HG02759 (cell line): ENCODE measurements at regions not wholly inside any gene's neighbourhood (a gene's known extent, or its start where the extent isn't known, plus 50 kb on each side); places are given as distances from the start of the nearest gene placed in this dataset.
"Not testable (repeated sequence)": the region's sequence is repeated elsewhere in the genome, so short reads cannot be mapped to it uniquely, and the experiment has no call there.

Experiments
- ATAC-seq: cut with Tn5 transposase; IDR thresholded peaks from one replicate; pipeline ENCODE4 v1.9.1; 2021; ENCODE audit warnings: mild to moderate bottlenecking, moderate library complexity; ENCODE audit not compliant: unreplicated experiment

DNA sequence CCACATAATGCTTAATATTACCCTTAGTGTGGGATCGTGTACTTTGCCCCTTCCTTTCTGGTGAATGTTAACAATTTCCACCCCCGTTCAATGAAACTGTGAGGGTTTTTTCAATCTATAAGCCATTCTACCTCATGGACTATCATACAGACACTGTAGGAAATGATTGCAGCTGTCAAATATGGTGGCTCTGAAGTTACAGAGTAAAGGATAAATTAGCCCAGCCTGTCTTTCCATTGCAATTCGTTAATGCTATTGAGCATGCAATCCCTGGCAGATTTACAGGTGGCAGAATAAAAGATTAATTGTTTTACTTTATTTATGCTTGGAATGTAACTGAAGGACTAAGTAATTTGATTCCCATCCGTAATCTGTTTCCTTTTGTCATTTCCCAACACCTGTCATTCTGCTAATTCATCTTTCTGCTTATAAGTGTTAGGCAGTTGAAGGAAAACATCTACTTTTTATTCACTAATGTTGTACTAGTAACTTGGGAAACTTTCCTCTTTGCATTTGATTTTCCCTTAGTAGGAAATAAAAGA, 1211.6 kb upstream of the LRRN3 start:
- no peak for ATAC-seq

DNA sequence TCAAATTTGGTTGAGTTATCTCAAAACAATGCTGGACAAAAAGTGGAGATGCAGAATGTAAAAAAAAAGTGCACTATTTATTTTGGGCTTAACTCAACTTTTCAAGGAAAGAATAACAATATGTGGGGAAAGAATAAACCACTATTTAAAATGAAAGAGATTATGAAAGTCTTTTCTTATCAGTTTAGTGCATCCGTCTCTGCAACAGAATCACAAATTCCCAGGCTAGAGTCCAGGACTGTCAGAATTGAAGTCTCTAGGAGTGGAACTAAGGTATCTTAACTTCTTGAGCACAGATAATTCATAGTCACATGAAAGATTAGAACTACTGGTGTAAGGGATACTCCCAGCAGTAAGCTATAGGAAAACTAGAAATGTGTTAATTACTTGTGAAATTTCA, 1200.3 kb upstream of the LRRN3 start:
- ATAC-seq: no peak

DNA sequence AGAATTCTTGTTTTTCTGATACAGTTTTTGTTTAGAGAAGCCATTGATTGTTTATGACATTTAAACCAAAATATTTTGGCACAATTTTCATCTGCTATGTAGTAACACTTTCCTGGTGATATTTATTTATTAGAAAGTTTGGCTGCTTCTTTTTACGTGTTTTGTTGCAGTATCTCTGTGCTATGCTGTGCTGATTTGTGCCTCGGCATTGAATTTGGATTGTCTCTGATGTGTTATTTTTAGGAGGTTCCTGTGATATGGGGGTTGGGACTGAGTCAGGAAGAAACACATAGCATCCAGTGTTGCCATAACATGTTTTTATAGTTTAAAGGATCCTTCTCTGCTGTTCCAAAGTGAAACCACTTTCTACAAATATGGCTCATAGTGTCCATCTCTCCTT, 1197.7 kb upstream of the LRRN3 start:
- no peak for ATAC-seq

DNA sequence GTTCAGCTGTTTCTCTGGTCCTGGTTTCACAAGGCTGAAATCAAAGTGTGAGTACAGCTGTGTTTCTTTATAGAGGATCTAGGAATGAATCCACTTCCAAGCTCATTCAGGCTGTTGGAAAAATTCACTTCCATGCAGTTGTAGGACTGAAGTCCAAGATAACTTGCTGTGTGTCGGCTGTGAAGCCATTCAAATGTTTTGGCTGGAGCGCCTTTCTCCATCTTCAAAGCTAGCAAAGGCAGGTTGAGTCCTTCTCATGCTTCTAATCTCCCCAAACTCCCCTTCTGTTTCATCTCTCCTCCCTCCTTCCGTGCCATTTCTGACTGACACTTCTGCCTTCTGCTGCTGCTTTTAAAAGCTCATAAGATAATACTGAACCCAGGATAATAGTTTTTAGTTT, 1195.4 kb upstream of the LRRN3 start:
- ATAC-seq: no peak

DNA sequence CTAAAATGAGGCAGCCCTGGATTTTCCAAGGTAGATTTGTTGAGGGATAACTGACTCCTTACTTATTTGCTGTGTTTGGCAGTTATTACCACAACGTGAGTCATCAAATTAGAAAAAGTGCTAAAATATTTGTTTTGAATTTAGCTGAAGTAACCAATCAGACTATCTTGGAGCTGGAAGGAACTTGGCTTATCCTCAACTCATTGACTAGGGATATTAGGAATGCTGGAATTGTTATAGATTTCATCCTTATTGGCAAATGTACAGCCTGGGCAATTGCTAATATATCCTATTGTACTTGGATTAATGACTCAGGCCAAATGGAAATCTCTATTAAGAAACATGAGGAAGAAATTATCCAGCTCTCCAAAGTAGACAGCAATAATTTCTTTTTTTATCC, 1189.0 kb upstream of the LRRN3 start:
- ATAC-seq: no peak

DNA sequence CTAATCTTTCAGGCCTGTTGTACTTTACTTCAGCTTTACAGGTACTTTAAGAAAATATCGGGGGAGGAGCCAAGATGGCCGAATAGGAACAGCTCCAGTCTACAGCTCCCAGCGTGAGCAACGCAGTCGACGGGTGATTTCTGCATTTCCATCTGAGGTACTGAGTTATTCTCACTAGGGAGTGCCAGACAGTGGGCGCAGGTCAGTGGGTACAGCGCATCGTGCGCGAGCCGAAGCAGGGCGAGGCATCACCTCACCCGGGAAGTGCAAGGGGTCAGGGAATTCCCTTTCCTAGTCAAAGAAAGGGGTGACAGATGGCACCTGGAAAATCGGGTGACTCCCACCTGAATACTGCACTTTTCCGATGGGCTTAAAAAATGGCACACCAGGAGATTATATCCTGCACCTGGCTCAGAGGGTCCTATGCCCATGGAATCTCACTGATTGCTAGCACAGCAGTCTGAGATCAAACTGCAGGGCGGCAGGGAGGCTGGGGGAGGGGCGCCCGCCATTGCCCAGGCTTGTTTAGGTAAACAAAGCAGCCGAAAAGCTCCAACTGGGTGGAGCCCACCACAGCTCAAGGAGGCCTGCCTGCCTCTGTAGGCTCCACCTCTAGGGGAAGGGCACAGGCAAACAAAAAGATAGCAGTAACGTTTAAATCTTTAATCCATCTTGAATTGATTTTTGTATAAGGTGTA, 1185.4 kb upstream of the LRRN3 start:
- not testable (repeated sequence) for ATAC-seq

DNA sequence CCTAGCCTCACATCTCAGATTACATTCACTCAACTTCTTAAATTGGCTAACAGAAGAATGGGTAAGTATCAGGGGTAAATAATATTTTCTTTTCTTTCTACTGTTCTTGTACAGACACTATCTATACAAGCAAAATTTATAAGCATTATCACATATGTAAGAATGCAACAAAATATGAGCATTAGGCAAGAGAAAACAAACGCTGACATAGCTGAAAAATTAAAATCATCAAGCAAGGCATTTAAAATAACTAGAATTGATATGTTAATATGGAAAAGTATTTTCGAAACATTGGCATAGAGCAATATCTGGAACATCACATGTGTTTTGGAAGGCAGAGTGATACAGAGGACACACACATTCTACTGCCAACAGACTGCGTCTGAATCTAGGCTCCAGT, 1175.3 kb upstream of the LRRN3 start:
- no peak for ATAC-seq

DNA sequence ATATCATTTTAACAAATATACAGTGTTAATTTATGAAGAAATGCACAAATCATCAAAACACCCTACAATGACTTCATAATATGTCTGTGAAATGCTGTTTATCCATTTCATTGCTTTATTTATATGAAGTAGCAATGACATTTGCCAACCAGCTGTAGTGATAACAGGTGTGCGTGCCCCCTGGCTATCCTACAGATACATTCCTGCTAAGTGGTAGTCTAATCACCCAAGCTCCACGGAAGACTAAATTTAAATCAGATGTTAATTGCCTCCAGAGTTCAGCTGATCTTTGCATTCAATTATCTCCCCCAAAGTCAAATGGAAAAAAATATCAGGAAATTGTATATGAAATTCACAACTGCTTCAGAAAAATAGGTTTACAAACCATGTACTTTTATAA, 1164.2 kb upstream of the LRRN3 start:
- ATAC-seq: no peak

DNA sequence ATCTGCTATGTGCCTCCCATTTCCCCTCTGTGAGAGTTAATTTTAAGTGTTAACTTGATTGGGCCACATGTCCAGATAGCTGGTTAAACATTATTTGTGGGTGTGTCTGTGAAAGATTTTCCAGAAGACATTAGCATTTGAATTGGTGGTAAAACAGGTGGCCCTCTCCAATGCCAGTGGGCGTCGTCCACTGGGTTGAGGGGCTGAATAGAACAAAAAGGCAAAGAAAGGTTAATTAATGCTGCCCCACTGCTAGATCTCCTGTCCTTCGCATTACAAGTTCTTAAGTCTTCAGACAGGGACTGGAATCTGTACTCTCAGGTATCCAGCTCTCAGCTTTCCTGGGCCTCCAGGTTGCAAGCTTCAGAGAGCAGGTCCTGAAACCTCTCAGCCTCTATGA, 1160.9 kb upstream of the LRRN3 start:
- ATAC-seq: no peak

DNA sequence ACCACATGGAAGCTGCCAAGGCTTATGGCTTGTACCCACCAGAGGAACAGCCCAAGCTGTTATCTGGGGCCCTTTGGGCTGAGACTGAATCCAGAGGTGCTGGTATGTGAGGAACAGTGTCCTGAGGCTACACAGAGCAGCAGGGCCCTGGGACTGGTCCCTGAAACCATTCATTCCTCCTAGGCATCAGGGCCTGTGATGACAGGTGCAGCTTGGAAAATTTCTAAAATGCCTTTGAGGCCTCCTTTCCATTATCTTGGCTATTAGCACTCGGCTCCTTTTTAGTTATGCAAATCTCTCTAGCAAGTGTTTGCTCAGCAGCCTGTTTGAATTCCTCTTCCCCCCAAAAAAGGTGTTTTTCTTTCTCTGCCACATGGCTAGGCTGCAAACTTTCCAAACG, 1151.7 kb upstream of the LRRN3 start:
- no peak for ATAC-seq

DNA sequence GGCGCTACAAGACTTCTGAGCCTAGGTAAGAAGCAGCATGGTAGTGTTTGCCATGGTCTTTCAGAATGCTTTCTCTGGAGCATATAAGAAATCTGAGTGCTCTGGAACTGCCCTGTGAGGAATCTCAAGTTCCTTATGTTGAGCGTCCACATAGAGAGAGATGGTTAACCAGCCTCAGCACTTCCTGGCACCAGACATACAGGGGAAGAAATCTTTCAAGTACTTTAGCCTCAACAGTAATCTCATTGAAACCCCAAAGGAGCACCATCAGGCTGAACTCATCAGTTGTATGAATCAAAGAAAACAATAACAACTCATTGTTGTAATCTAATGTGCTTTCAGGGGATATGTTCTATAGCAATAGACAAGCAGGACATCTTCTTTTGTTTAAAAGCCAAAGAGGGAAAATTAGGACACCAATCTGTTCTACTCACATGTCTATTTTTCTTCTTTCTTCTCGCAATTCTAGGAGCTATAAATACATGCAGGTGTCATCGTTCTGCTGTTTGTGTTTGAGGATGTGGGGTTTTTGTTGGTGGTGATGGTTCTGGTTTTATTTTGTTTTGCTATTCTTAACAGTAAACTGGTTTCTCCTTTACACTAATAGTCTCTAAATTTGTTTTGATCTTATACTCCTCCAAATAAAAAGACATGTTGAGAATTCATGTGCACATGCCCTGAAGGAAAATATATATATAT, 1145.0 kb upstream of the LRRN3 start:
- no peak for ATAC-seq

DNA sequence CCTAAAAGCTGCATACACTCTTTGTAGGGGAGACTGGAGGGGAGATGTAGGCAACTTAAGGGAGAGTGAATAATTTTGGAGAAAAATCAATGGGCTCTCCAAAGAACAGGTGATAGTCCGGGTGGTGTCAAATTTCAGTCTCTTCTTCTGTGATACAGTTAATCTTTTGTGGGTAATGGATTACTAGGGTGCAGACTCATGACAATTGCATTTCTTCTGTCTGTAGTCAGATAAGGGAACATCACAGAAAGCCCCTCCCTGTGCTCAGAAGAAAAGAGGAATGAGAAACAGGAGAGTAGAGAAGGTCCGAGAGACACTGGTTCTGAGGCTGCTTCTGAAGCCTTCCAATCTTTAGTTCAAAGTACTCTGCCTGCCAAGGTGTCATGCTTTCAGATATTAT, 1140.7 kb upstream of the LRRN3 start:
- no peak for ATAC-seq

DNA sequence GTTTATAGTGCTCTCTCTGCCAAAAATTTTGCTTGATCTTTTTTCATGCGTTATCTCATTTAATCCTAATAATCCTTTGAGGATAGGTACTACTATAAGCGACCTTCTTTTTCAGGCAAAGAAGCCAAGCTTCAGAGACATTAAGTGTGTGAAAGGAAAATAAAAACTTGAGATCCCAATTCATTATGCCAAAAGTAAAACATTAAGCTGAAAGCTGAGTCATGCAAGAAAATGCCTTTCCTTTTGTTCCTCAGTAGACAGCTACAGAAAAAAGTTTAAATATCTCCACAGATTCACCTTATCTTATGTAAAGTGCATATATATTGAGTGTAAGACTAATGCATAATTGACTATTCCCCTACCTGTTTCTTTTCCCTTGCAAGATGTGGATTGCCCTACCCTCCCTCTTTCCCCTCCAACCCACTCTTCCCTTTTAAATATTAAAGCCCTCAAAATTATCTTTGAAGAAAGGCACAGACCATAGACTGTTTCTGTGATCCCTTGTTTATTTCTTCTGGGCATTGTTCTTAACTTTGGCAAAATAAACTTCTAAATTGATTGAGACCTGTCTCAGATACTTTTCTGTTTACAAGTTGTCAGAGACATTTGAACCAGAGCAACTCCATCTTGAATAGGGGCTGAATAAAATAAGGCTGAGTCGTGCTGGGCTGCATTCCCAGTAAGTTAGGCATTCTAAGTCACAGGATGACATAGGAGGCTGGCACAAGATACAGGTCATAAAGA, 1139.9 kb upstream of the LRRN3 start:
- no peak for ATAC-seq

DNA sequence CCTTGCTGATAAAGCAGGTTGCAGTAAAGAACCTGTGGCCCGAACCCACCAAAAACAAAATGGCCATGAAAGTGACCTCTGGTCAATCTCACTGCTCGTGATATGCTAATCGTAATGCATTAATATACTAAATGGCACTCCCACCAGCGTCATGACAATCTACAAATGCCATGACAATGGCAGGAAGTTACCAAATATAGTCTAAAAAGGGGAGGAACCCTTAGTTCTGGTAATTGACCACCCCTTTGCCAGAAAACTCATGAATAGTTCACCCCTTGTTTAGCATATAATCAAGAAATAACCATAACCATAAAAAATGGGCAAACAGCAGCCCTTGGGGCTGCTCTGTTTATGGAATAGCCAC, 1139.4 kb upstream of the LRRN3 start:
- no peak for ATAC-seq

DNA sequence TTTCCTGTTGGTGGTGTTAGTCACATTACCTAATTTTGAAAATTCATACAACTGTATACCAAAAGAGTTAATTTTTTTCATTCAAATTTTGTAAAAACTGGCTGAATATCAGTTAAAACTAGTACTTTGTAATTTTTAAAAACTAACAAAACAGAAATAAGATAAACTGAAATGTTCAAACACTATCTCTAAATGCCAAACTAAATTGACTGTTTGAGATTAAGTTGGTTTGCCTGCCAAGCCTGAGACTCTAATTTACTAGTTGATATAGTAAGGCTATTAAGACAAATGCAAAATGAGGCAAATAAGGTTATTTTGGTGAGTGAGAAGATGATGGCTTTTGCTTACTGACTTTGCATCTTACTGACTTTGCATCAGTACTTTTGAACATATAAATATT, 1134.9 kb upstream of the LRRN3 start:
- ATAC-seq: no peak

DNA sequence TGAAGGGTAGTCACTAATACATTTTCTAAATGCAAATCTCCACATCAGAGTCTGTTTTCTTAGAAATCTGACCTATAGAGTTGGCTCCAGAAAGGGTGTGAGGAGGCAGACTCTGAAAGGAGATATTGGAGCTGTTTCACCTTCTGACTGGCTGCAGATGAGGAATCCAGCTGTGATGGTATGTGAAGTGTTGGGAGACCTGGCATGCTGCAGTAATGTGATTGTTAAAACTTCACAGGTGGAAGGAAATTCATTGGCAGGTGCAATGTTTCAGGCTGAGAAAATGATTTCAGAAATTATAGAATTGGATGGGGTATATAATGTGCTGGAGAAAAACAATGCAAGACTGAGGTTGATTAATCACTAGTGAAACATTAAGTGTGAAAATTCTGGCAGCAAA, 1134.0 kb upstream of the LRRN3 start:
- ATAC-seq: no peak

DNA sequence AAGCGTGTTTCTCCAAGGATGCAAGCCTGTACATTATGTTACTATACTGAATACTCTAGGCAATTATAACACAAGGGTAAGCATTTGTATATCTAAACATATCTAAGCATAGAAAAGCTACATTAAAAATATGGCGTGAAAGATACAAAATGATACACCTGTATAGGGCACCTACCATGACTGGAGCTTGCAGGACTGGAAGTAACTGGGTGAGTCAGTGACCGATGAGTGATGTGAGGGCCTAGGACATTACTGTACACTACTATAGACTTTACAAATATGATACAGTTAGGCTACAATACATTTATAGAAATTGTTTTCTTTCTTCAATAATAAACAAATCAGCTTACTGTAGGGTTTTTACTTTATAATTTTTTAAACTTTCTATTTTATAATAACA, 1127.2 kb upstream of the LRRN3 start:
- no peak for ATAC-seq

DNA sequence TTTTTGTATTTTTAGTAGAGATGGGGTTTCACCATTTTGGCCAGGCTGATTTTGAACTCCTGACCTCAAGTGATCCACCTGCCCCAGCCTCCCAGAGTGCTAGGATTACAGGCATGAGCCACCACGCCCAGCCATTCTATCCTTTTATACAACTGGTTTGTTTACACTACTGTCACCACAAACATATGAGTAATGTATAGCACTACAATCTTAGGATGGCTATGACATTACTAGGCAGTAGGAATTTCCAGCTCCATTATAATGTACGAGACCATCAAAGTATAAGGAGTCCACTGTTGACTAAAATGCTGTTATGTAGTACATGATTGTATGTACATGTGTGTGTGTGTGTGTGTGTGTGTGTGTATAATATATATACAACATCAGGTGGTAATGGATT, 1126.1 kb upstream of the LRRN3 start:
- ATAC-seq: no peak

DNA sequence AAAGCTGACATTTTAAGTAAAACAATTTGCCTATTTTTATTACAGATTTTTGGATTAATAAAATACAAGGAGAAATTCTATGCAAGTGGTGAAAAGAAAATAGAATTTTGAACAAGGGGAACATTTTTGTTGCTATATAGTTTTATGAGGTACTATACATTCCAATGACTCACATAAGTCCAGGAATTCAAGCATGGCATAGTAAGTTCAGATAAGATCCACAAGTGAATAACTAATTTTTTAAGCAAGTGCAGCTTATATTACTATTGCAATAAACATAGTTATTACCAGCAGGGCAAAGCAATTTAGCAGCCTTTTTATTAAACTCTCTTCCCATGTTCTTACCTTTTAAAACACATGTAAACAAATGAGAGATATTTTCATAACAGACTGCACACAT, 1123.5 kb upstream of the LRRN3 start:
- no peak for ATAC-seq

DNA sequence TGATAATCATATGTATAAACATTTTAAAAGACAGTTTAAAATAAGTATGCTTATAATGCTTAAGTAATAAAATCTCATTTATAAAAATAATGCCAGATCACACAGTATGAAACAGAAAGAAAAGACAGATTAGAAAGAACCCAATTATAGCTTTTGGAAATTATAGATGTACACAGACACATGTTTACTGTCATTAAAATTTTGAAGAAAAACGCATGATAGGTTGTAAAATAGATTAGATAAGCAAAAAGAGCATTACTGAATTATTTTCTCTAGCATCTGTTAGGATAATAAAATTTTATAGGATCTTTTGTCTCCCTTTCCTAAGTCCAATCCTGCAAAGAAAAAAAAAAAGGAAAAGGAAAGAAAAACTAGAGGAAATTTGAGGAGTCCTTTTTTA, 1107.3 kb upstream of the LRRN3 start:
- no peak for ATAC-seq

DNA sequence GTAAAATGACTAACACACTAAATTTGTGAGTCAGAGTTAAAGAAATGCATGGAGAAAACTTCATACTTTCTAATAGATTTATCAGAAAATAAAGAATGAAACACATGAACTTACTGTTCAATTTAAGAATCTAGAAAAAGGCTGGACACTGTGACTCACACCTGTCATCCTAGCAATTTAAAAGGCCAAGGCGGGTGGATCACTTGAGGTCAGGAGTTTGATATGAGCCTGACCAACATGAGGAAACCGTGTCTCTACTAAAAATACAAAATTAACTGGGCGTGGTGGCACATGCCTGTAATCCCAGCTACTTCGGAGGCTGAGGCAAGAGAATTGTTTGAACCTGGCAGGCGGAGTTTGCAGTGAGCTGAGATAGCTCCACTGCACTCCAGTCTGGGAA, 1106.2 kb upstream of the LRRN3 start:
- ATAC-seq: no peak

DNA sequence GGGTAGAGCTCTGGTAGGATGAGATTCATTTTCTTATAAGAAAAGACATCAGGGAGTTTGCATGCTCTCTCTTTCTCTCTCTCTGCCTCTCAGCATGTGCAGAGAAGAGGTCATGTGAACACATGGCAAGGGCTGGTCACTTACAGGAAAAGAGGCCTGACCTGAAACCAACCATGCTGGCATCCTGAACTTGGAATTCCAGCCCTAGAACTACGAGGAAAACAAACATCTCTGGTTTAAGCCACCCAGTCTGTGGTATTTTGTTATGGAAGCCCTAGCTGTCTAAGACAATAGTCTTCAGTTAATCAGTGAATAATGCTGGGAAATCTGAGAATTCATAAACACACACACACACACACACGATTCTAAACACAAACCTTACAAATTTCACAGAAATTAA, 1104.2 kb upstream of the LRRN3 start:
- no peak for ATAC-seq
